Colon (tissue), 2 donors: ENCODE measurements at regions not wholly inside any gene's neighbourhood (a gene's known extent, or its start where the extent isn't known, plus 50 kb on each side); places are given as distances from the start of the nearest gene placed in this dataset.
"Not testable (repeated sequence)": the region's sequence is repeated elsewhere in the genome, so short reads cannot be mapped to it uniquely, and the experiment has no call there.

Source experiments
- FAIRE-seq: peaks from 2 replicates; lab custom pipeline; 2012; peaks lifted over from hg19 to GRCh38; lab: Jason Lieb, UNC
- donor health status: control.
- donor health status: control.

DNA sequence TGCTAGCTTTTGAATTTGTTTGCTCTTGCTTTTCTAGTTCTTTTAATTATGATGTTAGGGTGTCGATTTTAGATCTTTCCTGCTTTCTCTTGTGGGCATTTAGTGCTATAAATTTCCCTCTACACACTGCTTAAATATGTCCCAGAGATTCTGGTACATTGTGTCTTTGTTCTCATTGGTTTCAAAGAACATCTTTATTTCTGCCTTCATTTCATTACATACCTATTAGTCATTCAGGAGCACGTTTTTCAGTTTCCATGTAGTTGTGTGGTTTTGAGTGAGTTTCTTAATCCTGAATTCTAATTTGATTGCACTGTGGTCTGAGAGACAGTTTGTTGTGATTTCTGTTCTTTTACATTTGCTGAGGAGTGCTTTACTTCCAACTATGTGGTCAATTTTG lies 51.2 kb upstream of the MB21D2 start:
- not testable (repeated sequence) for FAIRE-seq

DNA sequence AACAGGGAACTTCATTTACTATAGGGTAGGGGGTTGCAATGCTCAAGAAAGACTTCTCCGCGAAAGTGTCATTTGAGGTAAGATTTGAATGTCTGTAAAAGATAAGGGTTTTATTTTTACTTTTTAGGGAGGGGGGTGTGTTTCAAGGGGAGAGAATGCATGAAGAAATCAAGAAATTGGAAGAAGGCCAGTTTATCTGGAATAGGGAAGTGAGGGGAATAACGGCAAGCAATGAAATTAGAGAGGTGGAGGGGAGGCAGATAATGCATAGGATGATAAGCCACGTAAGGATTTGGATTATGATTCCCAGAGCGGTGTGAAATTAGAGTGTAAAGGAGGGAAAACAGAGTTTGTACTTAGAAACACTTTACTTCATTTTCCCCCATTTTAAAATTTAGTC lies 63.0 kb upstream of the MB21D2 start:
- FAIRE-seq: no peak

DNA sequence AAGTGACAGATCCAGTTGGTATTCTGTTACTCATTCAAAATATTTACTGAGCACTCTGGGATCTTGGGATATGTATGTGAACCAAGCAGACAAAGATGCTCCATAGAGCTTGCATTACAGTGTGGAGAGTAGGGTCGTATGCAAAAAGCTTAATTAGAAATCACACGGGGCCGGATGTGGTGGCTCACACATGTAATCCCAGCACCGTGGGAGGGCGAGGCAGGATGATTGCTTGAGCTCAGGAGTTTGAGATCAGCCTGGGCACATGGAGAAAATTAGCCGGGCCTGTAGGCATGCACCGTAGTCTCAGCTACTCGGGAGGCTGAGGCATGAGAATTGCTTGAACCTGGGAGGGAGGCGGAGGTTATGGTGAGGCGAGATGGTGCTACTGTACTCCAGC lies 68.7 kb upstream of the MB21D2 start:
- FAIRE-seq: no peak

DNA sequence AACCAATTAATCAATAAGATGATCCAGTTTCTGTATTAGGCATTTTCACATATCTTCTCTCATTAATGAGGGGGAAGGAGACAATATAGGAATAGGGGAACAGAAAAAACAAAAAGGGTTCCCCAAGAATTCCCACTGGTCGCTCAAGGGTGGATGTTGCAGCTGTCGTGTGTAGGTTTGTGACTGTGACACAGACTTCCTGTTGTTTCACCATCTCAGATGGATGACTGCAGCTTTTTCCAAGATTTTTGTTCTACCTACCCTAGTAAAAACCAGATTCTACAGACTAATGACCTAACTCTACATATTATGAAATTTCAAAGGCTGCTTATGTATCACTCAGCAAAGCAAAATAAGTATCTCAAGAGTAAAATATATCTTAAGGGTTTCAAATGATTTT lies 73.7 kb upstream of the MB21D2 start:
- FAIRE-seq: no peak

DNA sequence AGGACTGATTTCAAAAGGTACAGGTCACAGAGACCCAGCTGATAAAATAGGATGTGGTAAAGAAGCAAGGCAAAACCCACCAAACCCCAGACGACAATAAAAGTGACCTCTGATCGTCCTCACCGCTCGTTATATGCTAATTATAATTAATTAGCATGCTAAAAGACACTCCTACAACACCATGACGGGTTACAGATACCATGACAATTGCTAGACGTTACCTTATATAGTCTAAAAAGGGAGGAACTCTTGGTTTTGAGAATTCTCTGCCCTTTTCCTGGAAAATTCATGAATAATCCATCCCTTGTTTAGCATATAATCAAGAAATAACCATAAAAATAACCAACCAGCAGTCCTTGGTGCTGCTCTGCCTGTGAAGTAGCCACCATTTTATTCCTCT lies 74.7 kb upstream of the MB21D2 start:
- no peak for FAIRE-seq

DNA sequence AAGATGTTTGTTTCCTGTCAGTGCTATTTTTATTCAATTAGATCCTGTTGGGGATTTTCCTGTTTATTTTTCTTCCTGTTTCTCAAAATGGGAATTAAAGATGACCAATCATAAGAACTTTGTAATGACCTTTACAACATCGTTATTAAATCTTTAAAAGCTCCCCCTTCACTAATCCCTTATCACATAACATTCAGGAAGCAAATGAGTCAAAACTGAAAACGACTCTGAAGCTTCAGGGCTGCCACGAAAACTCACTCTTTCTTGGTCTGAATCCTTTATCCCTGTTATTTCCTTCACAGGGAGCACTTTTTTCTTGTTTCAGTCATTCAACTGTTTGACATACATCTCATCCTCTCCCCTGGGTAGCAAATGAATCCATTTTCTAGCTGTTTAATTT lies 75.8 kb upstream of the MB21D2 start:
- no peak for FAIRE-seq

DNA sequence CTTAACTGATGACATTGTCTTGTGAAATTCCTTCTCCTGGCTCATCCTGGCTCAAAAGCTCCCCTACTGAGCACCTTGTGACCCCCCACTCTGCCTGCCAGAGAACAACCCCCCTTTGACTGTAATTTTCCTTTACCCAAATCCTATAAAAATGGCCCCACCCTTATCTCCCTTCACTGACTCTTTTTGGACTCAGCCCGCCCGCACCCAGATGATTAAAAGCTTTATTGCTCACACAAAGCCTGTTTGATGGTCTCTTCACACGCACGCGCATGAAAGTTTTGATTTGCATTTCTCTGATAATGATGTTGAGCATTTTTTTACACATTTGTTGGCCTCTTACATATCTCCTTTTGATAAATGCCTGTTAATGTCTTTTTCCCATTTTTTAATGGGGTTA lies 83.5 kb upstream of the MB21D2 start:
- FAIRE-seq: not testable (repeated sequence)

DNA sequence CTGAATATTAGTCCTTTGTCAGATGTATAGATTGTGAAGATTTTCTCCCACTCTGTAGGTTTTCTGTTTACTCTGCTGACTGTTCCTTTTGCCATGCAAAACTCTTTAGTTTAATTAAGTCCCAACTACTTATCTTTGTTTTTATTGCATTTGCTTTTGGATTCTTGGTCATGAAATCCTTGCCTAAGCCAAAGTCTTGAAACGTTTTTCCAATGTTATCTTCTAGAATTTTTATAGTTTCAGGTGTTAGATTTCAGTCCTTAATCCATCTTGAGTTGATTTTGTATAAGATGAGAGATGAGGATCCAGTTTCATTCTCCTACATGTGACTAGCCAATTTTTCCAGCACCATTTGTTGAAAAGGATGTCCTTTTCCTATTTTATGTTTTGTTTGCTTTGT lies 86.0 kb upstream of the MB21D2 start:
- FAIRE-seq: not testable (repeated sequence)

DNA sequence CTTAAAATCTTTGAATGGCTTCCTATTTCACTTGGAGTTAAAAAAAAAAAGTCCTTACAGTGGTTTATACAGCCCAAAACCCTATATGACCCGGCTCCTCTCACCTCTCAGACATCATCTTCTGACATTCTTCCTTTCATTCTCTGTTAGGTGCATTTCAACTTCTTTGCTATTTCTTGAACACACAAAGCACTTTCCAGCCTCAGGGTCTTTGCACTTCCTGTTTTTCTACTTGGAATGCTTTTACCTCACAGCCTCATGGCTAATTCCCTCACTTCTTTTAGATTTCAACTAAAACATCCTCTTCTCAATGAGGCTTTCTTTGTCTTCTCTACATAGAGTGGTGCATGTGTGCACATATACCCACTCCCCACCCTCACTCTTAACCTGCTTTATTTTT lies 91.0 kb upstream of the MB21D2 start:
- FAIRE-seq: no peak

DNA sequence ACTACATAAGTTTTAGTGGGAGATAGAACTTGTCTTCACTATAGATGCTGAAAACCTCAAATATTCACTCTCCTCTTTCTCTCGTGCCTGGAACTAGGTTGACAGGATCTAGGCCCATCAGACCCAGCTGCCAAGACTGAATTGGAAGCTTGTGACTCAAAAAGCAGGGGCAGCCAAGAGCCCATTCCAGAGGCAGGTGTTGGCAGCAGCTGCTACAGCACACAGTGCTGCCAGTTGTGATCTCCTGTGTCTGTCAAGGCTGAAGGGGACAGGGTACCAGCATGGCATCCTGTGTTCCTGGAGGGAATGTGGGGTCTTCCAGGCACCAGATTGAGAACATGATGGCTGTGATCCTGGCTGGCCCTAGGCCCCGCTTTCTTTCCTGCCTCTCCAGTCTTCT lies 92.5 kb upstream of the MB21D2 start:
- FAIRE-seq: no peak

DNA sequence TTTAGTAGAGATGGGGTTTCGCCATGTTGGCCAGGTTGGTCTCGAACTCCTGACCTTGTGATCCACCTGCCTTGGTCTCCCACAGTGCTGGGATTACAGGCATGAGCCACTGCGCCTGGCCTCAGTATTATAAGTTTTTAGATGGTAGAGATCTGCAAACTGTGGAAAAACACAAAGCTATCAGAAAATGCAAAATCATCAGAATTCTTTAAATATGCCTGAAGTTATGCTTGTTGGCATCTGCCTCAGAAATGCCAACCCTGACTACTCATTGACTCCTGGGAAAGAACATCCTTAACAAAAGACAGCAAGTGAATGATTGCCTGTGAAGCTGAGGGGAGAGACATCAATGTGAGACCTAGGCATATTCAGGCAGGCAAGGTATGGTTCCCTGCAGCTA lies 94.3 kb upstream of the MB21D2 start:
- FAIRE-seq: no peak

DNA sequence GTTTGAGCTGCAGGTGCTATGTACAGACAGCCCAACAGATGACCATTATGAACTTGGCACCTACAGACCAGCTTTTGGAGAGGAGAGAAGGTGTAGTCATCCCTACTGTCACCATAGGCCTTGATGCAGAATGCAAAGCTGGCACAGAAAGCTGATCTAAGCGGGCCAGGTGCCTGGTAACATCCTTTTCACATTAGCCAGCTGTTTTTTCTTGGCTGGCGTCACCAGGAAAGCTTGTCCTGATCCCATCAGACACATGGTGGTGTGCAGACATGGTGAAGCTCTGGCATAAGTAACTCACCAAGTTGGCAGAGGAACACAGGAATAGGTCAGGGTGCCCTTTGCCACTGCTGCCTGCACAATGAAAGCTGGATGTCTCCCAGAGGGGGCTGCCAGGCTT lies 97.2 kb upstream of the MB21D2 start:
- FAIRE-seq: no peak

DNA sequence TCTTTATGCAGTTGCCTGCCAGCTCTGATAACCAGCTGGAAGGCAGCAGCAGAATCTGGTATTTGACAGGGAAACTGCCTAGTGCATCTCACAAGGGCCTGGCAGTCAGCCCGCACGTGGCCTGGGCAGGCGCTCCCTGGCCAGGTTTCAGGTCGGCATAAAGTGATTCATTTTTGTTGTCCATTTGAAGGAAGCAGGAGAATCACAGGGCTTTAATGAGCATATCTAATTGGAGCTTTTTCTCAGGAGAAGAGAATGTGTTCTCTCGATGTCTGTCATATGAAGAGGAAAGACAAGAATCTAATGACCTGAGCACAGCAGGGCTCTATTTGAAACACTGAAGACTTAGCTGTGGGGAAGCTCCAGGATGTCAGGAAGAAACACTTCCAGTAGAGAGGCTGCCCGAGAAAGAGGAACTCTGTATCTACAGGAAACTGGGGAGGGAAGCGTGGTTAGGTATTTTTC lies 98.8 kb upstream of the MB21D2 start:
- no peak for FAIRE-seq

DNA sequence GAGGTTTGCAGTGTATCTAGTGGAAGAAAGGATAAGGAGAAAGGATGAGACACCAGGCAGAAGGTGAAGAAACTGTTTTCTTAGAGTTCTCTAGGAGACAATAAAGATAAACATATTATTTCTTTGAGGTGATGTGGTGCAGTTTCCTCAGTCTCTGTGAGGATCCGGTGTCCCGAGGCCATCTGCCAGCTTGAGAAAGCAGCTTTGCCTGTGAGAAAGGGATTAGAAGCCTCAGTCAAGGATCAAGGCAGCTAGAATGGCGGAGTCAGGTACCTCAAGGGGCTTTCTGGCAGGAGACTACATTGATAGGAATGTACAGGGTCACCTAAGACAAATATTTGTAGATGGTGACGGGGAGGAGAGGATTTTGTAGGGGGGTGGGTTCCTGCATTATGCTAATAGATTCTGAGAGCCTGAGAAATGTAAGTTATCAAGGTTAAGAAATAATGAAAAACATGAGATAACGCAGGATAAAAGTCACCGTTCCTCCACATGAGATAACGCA lies 103.9 kb upstream of the MB21D2 start:
- no peak for FAIRE-seq

DNA sequence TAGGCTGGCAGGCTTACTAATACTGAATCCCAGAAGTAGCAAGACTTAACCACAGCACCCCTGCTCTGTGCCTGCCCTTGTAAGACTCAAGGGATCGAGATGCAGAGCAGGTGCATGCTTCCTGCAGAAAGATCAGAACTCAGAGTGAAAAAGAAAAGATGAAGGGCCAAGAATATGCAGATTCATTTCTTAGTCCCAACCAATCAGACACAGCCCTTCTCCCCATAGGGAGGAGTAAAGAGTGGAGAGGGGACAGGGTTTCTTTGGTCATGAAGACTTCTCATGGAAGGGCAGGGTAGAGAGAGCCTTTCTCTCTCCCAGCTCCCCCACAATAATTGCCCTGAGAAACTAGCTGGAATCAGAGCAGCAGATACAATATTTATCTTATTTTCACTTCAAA lies 105.6 kb upstream of the MB21D2 start:
- no peak for FAIRE-seq

DNA sequence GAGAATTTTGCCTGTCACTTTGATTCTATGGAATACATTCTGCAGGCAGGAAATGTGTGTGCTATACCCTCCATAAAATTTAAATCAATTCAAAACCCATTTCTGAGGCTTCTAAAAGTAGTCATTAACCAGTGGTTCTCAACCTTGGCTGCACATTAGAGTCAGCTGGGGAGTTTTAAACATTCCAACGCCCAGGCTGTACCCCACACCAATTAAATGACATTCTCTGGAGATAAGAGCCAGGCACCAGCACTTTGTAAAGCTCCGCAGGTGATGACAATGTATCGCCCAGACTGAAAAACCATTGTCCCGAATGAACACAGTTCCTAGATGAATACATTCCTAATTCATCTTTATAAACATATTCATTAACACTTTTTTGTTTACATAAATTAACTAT lies 110.6 kb upstream of the MB21D2 start:
- no peak for FAIRE-seq

DNA sequence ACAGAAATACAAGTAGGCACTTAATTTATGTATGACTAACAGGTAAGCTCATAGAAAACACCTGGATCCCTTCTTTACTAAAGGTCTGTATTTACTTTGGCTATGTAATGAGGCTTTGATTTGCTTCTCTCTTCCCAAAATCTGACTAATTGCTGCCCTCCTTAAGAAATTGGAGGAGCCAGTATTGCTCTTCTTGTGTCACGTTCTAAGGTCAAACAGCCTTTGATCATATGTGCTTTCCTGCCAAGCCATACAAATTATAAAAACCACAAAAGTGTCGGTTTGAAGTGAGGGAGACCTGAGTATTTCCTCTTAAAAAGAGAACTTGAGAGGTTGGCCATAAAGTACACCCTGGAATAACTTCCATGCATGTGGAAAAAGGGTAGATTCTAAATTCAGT lies 112.1 kb upstream of the MB21D2 start:
- FAIRE-seq: no peak

DNA sequence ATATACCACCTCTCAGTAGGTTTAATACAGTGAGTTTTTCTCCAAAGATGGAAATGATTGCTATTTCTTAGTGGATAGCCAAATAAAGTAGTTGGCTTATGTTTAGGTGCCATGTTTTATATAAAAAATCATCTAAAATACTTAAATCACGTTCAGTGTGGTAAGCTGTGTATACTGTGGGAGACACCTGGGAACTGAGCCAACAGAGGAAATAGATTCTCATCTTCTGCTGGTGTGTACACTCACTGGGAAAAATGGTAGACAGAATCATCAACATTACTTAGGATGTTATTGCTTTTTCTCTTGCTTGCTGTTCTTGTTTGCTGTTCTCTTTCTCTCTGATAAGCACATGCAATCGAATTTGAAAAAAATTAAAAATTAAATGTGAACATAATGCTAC lies 112.6 kb upstream of the MB21D2 start:
- FAIRE-seq: no peak

DNA sequence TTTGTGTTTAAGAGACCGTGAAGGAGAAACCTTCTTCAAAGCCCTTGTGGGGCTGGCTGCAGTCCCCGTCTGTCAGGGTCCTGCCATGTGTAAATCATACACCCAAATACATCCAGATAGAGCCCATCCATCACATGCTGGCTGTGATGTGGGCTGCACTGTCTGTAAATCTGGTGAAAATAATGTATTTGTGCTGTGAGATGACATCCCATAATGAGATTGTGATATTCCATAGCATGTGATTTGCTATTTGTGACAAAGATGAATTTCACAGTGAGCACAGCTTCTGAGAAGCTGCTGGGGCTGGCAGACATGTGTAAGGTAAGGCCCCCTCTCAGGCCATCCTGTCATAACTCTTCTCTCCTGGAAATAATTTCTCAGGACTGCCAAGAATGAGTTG lies 114.3 kb upstream of the MB21D2 start:
- FAIRE-seq: no peak

DNA sequence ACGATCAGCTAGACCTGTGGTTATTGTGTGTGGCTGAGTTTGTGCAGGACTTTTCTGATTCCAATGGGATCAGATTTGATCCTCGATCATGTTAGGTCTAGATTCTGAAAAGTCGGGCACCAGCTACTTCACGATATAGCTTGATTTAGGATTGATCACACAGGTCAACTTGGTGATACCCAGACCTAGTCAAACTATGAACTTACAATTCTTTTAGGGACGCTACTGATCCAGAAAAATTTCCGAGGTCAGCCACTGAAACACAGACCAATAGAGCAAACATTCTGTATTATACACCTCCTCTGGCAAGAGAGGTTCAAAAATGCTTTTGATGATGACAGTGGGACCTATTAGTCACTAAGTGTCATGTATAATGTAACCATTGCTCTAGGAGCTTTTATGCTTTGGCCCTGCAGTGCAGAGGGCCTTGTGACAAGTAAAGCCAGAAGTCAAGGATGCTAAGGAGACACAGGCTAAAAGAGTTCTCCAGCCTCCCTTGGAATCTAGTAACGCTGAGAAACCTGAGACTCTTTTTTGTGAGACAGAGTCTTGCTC lies 115.6 kb upstream of the MB21D2 start:
- FAIRE-seq: no peak

DNA sequence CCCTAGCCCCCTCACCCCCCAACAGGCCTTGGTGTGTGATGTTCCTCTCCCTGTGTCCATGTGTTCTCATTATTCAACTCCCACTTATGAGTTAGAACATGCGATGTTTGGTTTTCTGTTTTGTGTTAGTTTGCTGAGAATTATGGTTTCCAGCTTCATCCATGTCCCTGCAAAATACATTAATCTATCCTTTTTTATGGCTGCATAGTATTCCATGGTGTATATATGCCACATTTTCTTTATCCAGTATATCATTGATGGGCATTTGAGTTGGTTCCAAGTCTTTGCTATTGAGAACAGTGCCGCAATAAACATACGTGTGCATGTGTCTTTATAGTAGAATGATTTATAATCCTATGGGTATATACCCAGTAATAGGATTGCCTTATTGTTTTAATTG lies 120.2 kb upstream of the MB21D2 start:
- not testable (repeated sequence) for FAIRE-seq

DNA sequence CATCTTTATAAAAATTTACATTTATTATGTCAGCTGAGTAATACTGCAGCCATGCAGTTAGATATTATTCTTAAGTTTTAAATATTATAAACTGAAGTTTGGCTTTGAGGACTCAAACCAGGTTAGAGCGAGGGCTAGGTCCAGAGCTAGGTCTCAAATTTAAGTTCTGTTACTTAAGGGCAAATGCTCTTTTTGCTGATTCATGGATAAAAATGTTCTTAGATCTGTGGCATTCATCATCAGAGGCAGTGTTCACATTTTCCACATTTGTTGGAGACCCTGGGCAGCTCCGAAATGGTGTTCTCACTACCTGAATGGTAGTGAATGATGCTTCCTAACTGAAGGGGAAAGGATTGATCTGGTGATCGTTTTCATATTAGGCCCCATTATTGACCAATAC lies 121.4 kb upstream of the MB21D2 start:
- no peak for FAIRE-seq

DNA sequence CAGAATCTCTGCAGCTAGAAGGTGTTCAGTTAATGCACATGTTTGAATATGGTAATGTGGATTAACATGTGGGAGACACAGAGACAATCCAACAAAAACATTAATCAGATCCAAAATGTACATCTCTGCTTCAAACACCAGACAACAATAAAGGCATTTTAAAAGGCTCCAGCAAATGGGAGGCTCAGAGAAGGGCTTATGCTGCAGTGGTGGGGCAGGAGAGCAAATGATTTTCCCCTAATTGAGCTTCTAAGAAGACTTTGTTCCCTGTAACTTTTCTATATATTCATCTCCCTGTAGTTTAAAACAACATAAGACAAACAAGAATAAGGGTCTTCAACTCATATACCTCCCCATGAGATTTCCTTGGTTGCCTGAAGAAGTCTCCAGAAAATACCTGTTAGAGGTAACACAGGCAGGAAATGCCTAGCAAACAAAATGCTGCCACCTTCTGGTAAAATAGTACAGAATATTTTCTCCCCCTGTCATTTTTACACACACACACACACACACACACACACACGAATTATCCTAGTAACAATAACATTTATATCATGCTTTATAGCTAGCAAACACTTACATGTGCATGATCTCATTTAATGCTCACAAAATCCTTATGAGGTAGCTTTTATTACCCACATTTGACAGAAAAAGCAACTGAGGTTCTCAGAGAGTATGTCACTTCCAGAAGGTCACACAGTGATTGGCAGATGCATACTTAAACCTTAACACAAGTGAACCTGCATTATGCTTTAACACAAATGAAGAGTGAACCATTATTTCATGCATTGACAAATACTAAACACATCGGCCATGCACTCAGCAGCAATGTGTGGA lies 123.4 kb upstream of the MB21D2 start:
- no peak for FAIRE-seq

DNA sequence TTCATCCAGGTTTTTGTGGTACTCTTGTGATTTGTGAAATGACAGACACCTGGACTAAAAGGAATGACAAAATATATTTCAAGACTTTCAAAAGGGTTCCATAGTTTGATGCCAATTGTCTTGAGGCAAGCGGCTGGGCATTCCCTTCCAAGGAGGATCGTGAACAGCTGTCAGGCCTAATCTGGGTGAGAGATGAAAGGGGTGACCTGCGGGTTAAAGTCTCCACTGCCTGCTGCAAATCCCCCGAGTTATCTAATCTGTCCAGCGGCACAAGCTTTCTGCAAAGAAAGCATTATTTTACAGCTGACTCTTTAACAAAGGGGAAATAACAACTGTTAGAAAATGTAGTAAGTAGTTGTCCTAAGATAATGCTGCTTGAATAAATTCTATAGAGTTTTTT lies 128.7 kb upstream of the MB21D2 start:
- no peak for FAIRE-seq
